Heart right ventricle (tissue), 16 donors: ENCODE measurements at regions not wholly inside any gene's neighbourhood (a gene's known extent, or its start where the extent isn't known, plus 50 kb on each side); places are given as distances from the start of the nearest gene placed in this dataset.

Experiments used
- ATAC-seq, 8 donors: fragments of 200-7000 bp; cut with Tn5 transposase; one replicate each; pipeline ENCODE4 v1.9.1; 2020; ENCODE audit warnings: mild to moderate bottlenecking in 8 of 8, moderate library complexity in 8 of 8, moderate number of reproducible peaks in 1 of 8
- DNase-seq, 2 donors: peaks; one replicate each; pipeline ENCODE4 v3.0.0-alpha.2; 2020
- H3K27ac ChIP-seq, 10 donors: fragments of 200-600 bp; sonication (generic) in 2 of 10; one replicate each; pipeline versions ENCODE4 v1.5.0 to v1.8.0; 2020 to 2022; ENCODE audit warnings: mild to moderate bottlenecking in 3 of 10
- H3K27me3 ChIP-seq, 7 donors: fragments of 200-600 bp; one replicate each; pipeline ENCODE4 v1.8.0; 2021 to 2022; ENCODE audit warnings: mild to moderate bottlenecking in 2 of 7
- H3K36me3 ChIP-seq, 9 donors: fragments of 200-600 bp; sonication (generic) in 1 of 9; one replicate each; pipeline versions ENCODE4 v1.5.0 to v1.8.0; 2020 to 2022; ENCODE audit warnings: mild to moderate bottlenecking in 2 of 9
- H3K4me1 ChIP-seq, 9 donors: fragments of 200-600 bp; sonication (generic) in 1 of 9; one replicate each; pipeline versions ENCODE4 v1.5.0 to v1.8.0; 2020 to 2022; ENCODE audit warnings: mild to moderate bottlenecking in 4 of 9
- H3K4me3 ChIP-seq, 10 donors: fragments of 200-600 bp; sonication (generic) in 2 of 10; one replicate each; pipeline versions ENCODE4 v1.5.0 to v1.8.0; 2020 to 2022; ENCODE audit warnings: mild to moderate bottlenecking in 7 of 10, moderate library complexity in 2 of 10
- H3K9me3 ChIP-seq, 11 donors: fragments of 200-600 bp in 10 of 11; sonication (generic) in 2 of 11; one replicate each; pipeline versions ENCODE4 v1.5.0 to v1.8.0; 2013 to 2022; ENCODE audit warnings: mild to moderate bottlenecking in 2 of 11, control low read depth in 1 of 11, moderate library complexity in 1 of 11
- CTCF ChIP-seq, 9 donors: fragments of 200-600 bp; sonication (generic) in 2 of 9; IDR thresholded peaks; one replicate each; pipeline versions ENCODE4 v1.5.0 to v1.8.0; 2021 to 2022; ENCODE audit warnings: antibody characterized with exemption in 9 of 9, mild to moderate bottlenecking in 5 of 9, moderate library complexity in 1 of 9
- WGBS, 2 donors: extraction: QIAGEN DNeasy Blood & Tissue Kit; methylation state at CpG; one replicate each; pipeline ENCODE4 v1.1.7; 2013; ENCODE audit warnings: inconsistent platforms in 1 of 2; 5-methylcytosine and 5-hydroxymethylcytosine counted together
- intact Hi-C, 10 donors: fragments of 100-400 bp; cut with DNase I; formaldehyde crosslinking; loops; one replicate each; pipeline versions ENCODE4 v1.11.1 to v1.14.2; 2022
- donor health status: Arrhythmogenic right ventricular cardiomyopathy.
- donor health status: ischemic (EF 13 %, LVEDD 7.1; RV severe dilation, severe dysfunction).
- donor health status: healthy with polysubstance abuse.
- donor health status: DM: no; HTN: yes; CAD: no.
- donor health status: DM: no; HTN: no; CAD: no.
- donor health status: ischemic (EF 25% LVEDD 6.9; RV normal size, moderate dysfunction).
- donor health status: ischemic (EF 25% LVEDD 5.7; RV mildly dilated, moderate dysfunction).
- donor health status: healthy.
- donor health status: DM: yes; HTN: yes; CAD: no.
- donor health status: Ischemic cardiomyopathy.
- donor health status: ischemic (EF 35%, LVEDD 5.7; RV mildly dilated, moderate dysfunction).
- donor health status: nonischemic (EF 11% LVEDD 7.7; RV severe dilation, severe dysfunction).
- donor health status: DM: yes; HTN: yes; CAD: no.
- donor health status: PGD.
- donor health status: ischemic (EF 29% LVEDD 5.4; RV normal size, mild dysfunction).
- donor health status: nonischemic (EF 23%, LVEDD 6.1; RV moderate dilation, normal function).

- Histone ChIP-seq H3K4me3 (no peak overlapping the region), H3K27me3 (no peaks in the 10 kb centered on the region), H3K36me3 (no peaks in the 10 kb centered on the region), H3K4me1 (no peaks in the 10 kb centered on the region), H3K9me3 (no peaks in the 10 kb centered on the region), H3K27ac (no peak overlapping the region)
- WGBS, 2 donors = 47 to 62% methylated on average over 2 of the region's 2 CpGs
- intact Hi-C loops = no loop called here
- DNase-seq (no peak), ATAC-seq (no peak)
- no peak for TF ChIP-seq CTCF (IDR thresholded peaks at IDR 0.05)
Measured at GRCh38 chr3:110568246-110568645, 503.4 kb upstream of the NECTIN3 start.

- H3K27me3 ChIP-seq = no peaks in the 10 kb centered on the region
- ATAC-seq = no peak
- no peak for DNase-seq
- no peaks in the 10 kb centered on the region for H3K36me3 ChIP-seq
- TF ChIP-seq CTCF (IDR thresholded peaks at IDR 0.05) = no peak
- intact Hi-C loops = no loop called here
- no peak overlapping the region for H3K27ac ChIP-seq
- no peaks in the 10 kb centered on the region for H3K4me1 ChIP-seq
- no peak overlapping the region for H3K4me3 ChIP-seq
- WGBS, 2 donors = 80 to 83% methylated on average over 2 of the region's 2 CpGs
- no peaks in the 10 kb centered on the region for H3K9me3 ChIP-seq
Measured at GRCh38 chr3:110569073-110569472, 502.5 kb upstream of the NECTIN3 start.

DNA sequence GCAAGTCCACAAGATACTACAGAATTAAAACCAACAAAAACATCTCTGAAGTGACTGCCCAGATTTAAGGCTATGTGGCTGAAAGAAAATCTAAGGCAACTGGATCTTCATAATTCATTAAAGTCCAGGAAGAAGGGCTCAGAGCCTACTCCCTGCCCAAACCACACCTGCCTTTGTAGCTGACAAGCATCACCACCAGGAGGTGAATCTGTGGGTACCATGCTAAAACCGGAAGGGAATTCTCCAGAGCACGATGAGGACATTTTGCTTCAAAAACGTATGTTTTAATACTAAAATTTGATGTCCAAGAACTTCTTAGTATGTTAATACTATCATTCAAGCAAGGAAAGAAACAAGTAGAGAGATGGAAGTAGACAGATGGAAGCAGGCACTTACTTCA is 495.9 kb upstream of the NECTIN3 start:
- intact Hi-C loops = no loop called here
- Histone ChIP-seq H3K36me3 (no peaks in the 10 kb centered on the region), H3K27me3 (no peaks in the 10 kb centered on the region), H3K9me3 (no peaks in the 10 kb centered on the region), H3K4me3 (no peak overlapping the region), H3K27ac (no peak overlapping the region), H3K4me1 (no peaks in the 10 kb centered on the region)
- DNase-seq (no peak), ATAC-seq (no peak)
- 73 to 80% methylated on average over 3 of the region's 3 CpGs for WGBS, 2 donors
- TF ChIP-seq CTCF (IDR thresholded peaks at IDR 0.05) = no peak

GRCh38 chr3:110576960-110577359 is 494.7 kb upstream of the NECTIN3 start:
- no peaks in the 10 kb centered on the region for H3K27me3 ChIP-seq
- no peak for DNase-seq
- H3K36me3 ChIP-seq = no peaks in the 10 kb centered on the region
- intact Hi-C loops = no loop called here
- peaks cover 0 to 1% (median 0%) of the 10 kb centered on the region in 11 donors for H3K9me3 ChIP-seq
- no peak overlapping the region for H3K4me3 ChIP-seq
- H3K4me1 ChIP-seq = no peaks in the 10 kb centered on the region
- 50 to 52% methylated on average over 3 of the region's 3 CpGs for WGBS, 2 donors
- TF ChIP-seq CTCF (IDR thresholded peaks at IDR 0.05) = no peak
- H3K27ac ChIP-seq = no peak overlapping the region
- no peak for ATAC-seq

DNA sequence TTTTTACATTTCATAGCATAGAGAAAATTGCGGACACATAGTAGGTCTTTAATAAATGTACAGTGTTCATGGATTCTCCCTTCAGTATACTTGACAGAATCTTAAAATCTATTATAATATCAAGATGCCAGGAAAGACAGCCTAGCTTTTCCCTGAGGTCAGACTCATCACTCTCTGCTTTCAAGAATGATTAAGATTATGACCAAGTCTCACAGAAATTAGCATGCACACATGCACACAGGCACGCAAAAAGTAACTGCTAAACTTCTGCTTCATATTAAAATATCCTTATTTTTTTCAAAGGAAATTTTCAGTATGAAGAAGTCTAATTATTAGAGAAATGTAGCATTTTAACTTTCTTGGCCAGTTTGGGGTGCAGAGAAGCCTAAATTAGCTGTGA is 493.8 kb upstream of the NECTIN3 start:
- ATAC-seq (no peak), DNase-seq (no peak)
- Histone ChIP-seq H3K9me3 (peaks cover 0 to 9% (median 0%) of the 10 kb centered on the region in 11 donors), H3K27me3 (no peaks in the 10 kb centered on the region), H3K27ac (no peak overlapping the region), H3K4me1 (no peaks in the 10 kb centered on the region), H3K36me3 (no peaks in the 10 kb centered on the region), H3K4me3 (no peak overlapping the region)
- intact Hi-C loops = no loop called here
- no peak for TF ChIP-seq CTCF (IDR thresholded peaks at IDR 0.05)
- WGBS, 2 donors = 64 to 69% methylated on average over 2 of the region's 2 CpGs
